Caco-2 (cell line): ENCODE measurements at regions not wholly inside any gene's neighbourhood (a gene's known extent, or its start where the extent isn't known, plus 50 kb on each side); places are given as distances from the start of the nearest gene placed in this dataset.

Experiments
- BruUV-seq: library from RNA; stranded (reverse); fragments of 400-500 nt; replicated peaks from 2 replicates; lab custom pipeline; 2021; lab: Mats Ljungman, UMichigan
- CTCF ChIA-PET: fragments of 300-600 bp; sonication (Branson Sonifier 250); formaldehyde crosslinking; loops from one replicate; lab custom pipeline; 2022; ENCODE audit warnings: antibody characterized with exemption; lab: Charles Lee
- POLR2A ChIA-PET: fragments of 300-600 bp; sonication (Branson Sonifier 250); formaldehyde crosslinking; loops from one replicate; lab custom pipeline; 2022; ENCODE audit warnings: antibody characterized with exemption; lab: Charles Lee
- DNase-seq, 2 experiments: peaks; one replicate each; pipeline versions ENCODE4 v3.0.0 to v3.0.0-alpha.2; 2020 to 2022
- H3K27me3 ChIP-seq: replicated peaks from 2 replicates; pipeline ENCODE4 v1.6.0; 2011; ENCODE audit warnings: low read length; ENCODE audit not compliant: control insufficient read depth, insufficient read depth
- H3K36me3 ChIP-seq: 2 replicates; pipeline ENCODE4 v1.5.1; 2011; ENCODE audit warnings: low read length; ENCODE audit not compliant: control insufficient read depth, insufficient read depth
- H3K4me1 ChIP-seq: fragments of 250-450 bp; sonication (Bioruptor Pico); 2 replicates; pipeline ENCODE4 v1.5.1; 2020; ENCODE audit warnings: mild to moderate bottlenecking
- H3K4me3 ChIP-seq: 2 replicates; pipeline ENCODE4 v1.5.1; 2011; ENCODE audit warnings: low read depth, mild to moderate bottlenecking, control low read depth, low read length
- H3K9me3 ChIP-seq: fragments of 250-450 bp; sonication (Bioruptor Pico); 2 replicates; pipeline ENCODE4 v1.5.1; 2020; ENCODE audit warnings: mild to moderate bottlenecking, moderate library complexity
- H3K27ac Mint-ChIP-seq: one replicate; pipeline ENCODE4 v1.8.0; 2022; ENCODE audit warnings: mixed read lengths; ENCODE audit not compliant: unreplicated experiment
- H3K27me3 Mint-ChIP-seq: one replicate; pipeline ENCODE4 v1.8.0; 2022; ENCODE audit warnings: mixed read lengths; ENCODE audit not compliant: insufficient read depth, unreplicated experiment
- H3K36me3 Mint-ChIP-seq: one replicate; pipeline ENCODE4 v1.8.0; 2022; ENCODE audit warnings: mild to moderate bottlenecking, mixed read lengths; ENCODE audit not compliant: insufficient read depth, unreplicated experiment
- H3K4me1 Mint-ChIP-seq: one replicate; pipeline ENCODE4 v1.8.0; 2022; ENCODE audit warnings: low read depth, mixed read lengths; ENCODE audit not compliant: unreplicated experiment
- H3K4me3 Mint-ChIP-seq: one replicate; pipeline ENCODE4 v1.8.0; 2022; ENCODE audit warnings: mild to moderate bottlenecking, moderate library complexity, mixed read lengths; ENCODE audit not compliant: unreplicated experiment
- H3K9me3 Mint-ChIP-seq: one replicate; pipeline ENCODE4 v1.8.0; 2022; ENCODE audit warnings: mixed read lengths; ENCODE audit not compliant: unreplicated experiment
- intact Hi-C: fragments of 100-400 bp; cut with micrococcal nuclease; formaldehyde crosslinking; loops from one replicate; pipeline ENCODE4 v1.10.0; 2022; ENCODE audit not compliant: unreplicated experiment
- TF ChIP-seq, protein P1 (sequence below), 2 experiments: fragments of 200-600 bp in 1 of 2; IDR thresholded peaks; 1 replicate in 1 of 2; 2 replicates in 1 of 2; pipeline versions ENCODE4 v1.5.1 to v1.8.0; 2011 to 2022; ENCODE audit warnings: antibody characterized with exemption in 1 of 2, control low read depth in 1 of 2, inconsistent platforms in 1 of 2, low read depth in 1 of 2, low read length in 1 of 2, mild to moderate bottlenecking in 1 of 2, moderate library complexity in 1 of 2; ENCODE audit not compliant: insufficient read depth in 1 of 2, severe bottlenecking in 1 of 2, unreplicated experiment in 1 of 2

DNA sequence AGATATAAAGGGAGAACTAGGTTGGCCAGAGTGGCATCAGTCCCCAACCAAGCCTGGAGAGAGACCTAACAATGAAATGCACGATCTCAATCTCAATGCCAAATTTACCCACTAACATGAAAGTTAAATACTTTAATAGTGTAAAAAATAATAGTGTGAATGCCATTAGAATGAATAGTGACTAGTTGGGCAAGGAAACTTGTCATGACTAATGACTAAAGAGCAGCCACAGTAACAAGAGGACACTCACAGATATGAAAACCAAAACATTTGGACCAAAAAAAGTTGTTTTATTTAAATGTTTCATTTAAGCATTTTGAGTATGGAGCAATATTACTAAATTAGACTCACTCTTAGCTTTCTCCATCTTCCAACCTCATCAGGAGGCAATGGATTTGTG is 1853.8 kb downstream of the EFNA5 start:
- intact Hi-C loops = no loop called here
- no peaks in the 10 kb centered on the region for H3K36me3 Mint-ChIP-seq
- ChIA-PET POLR2A (no interaction called here), CTCF (no interaction called here)
- DNase-seq = no peak
- no peaks in the 10 kb centered on the region for H3K9me3 Mint-ChIP-seq
- H3K9me3 ChIP-seq = no peaks in the 10 kb centered on the region
- H3K4me3 ChIP-seq = no peak overlapping the region
- no peaks in the 10 kb centered on the region for H3K4me1 ChIP-seq
- TF ChIP-seq, protein P1, sequence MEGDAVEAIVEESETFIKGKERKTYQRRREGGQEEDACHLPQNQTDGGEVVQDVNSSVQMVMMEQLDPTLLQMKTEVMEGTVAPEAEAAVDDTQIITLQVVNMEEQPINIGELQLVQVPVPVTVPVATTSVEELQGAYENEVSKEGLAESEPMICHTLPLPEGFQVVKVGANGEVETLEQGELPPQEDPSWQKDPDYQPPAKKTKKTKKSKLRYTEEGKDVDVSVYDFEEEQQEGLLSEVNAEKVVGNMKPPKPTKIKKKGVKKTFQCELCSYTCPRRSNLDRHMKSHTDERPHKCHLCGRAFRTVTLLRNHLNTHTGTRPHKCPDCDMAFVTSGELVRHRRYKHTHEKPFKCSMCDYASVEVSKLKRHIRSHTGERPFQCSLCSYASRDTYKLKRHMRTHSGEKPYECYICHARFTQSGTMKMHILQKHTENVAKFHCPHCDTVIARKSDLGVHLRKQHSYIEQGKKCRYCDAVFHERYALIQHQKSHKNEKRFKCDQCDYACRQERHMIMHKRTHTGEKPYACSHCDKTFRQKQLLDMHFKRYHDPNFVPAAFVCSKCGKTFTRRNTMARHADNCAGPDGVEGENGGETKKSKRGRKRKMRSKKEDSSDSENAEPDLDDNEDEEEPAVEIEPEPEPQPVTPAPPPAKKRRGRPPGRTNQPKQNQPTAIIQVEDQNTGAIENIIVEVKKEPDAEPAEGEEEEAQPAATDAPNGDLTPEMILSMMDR (IDR thresholded peaks at IDR 0.05; ENCODE audit: insufficient read depth in 1 of 2, low read depth in 1 of 2, low read length in 1 of 2, severe bottlenecking in 1 of 2, unreplicated experiment in 1 of 2) = no peak
- H3K4me1 Mint-ChIP-seq = no peaks in the 10 kb centered on the region
- H3K4me3 Mint-ChIP-seq = no peak overlapping the region
- no peaks in the 10 kb centered on the region for H3K27me3 Mint-ChIP-seq
- no peaks in the 10 kb centered on the region for H3K27me3 ChIP-seq
- H3K36me3 ChIP-seq = no peaks in the 10 kb centered on the region
- no TSS peak for BruUV-seq
- no peak overlapping the region for H3K27ac Mint-ChIP-seq

DNA sequence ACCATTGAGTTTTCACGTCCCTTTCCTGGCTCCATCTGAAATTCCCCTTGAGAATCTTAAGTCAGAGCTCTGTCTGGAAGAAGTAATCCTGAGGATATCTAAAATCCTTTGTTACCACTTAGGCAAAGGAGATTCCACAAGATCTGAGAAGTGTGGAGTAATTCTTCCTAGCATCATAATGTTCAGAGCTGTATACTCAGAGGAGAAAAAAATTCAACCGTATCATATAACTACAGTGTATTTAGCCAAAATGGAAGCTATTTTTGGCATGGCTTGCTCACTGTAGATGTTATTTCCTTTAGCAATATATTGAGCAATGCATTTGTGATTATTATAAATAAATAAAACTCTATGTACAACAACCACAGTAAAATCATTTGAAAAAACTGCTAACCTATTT is 1858.4 kb downstream of the EFNA5 start:
- BruUV-seq = no TSS peak
- Histone ChIP-seq H3K36me3 (no peaks in the 10 kb centered on the region), H3K4me3 (no peak overlapping the region), H3K27me3 (no peaks in the 10 kb centered on the region), H3K4me1 (no peaks in the 10 kb centered on the region), H3K9me3 (no peaks in the 10 kb centered on the region)
- Mint-ChIP-seq H3K4me3 (no peak overlapping the region), H3K9me3 (no peaks in the 10 kb centered on the region), H3K27ac (no peak overlapping the region), H3K4me1 (no peaks in the 10 kb centered on the region), H3K27me3 (no peaks in the 10 kb centered on the region), H3K36me3 (no peaks in the 10 kb centered on the region)
- DNase-seq = no peak
- TF ChIP-seq, protein P1 (IDR thresholded peaks at IDR 0.05; ENCODE audit: insufficient read depth in 1 of 2, low read depth in 1 of 2, low read length in 1 of 2, severe bottlenecking in 1 of 2, unreplicated experiment in 1 of 2) = no peak
- intact Hi-C loops = no loop called here
- CTCF ChIA-PET = no interaction called here
- POLR2A ChIA-PET = no interaction called here

DNA sequence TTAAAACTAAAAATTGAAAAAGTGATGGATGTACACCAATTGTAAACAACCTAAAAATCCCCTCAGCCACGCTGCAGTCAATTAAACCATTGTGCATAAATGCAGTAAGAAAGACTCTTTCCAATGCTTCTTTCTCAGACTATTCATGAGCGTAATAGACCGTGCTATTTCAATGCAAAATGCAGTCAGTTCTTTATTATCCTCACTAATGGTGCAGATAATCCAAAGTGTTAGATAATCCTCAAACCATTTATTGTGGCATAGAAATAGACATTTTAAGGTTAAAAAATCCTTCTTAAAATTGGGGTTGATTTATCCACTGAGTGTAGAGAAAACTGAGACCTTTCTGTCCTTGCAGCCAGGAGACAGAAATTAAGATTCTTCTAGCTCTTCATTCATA is 1862.8 kb downstream of the EFNA5 start:
- ChIA-PET CTCF (no interaction called here), POLR2A (no interaction called here)
- no peak overlapping the region for H3K4me3 ChIP-seq
- TF ChIP-seq, protein P1 (IDR thresholded peaks at IDR 0.05; ENCODE audit: insufficient read depth in 1 of 2, low read depth in 1 of 2, low read length in 1 of 2, severe bottlenecking in 1 of 2, unreplicated experiment in 1 of 2) = no peak
- 0 out of 2 replicates have a peak, but pooled peaks cover 3% of the 10 kb centered on the region for H3K4me1 ChIP-seq
- intact Hi-C loops = no loop called here
- H3K9me3 ChIP-seq = peaks cover 9% of the 10 kb centered on the region
- Mint-ChIP-seq H3K4me3 (no peak overlapping the region), H3K9me3 (peaks cover 12% of the 10 kb centered on the region), H3K36me3 (peaks cover 10% of the 10 kb centered on the region), H3K4me1 (peaks cover 6% of the 10 kb centered on the region), H3K27me3 (no peaks in the 10 kb centered on the region), H3K27ac (no peak overlapping the region)
- no peaks in the 10 kb centered on the region for H3K27me3 ChIP-seq
- DNase-seq = no peak
- no peaks in the 10 kb centered on the region for H3K36me3 ChIP-seq
- no TSS peak for BruUV-seq
